GM21576 (cell line): ENCODE measurements at regions not wholly inside any gene's neighbourhood (a gene's known extent, or its start where the extent isn't known, plus 50 kb on each side); places are given as distances from the start of the nearest gene placed in this dataset.

Experiments used
- ATAC-seq: cut with Tn5 transposase; IDR thresholded peaks from one replicate; pipeline ENCODE4 v1.9.1; 2021; ENCODE audit warnings: mild to moderate bottlenecking, moderate library complexity; ENCODE audit not compliant: unreplicated experiment

GRCh38 chr13:62625214-62625881 is 1209.7 kb upstream of the PCDH20 start:
- no peak for ATAC-seq

- no peak for ATAC-seq
Measured at GRCh38 chr13:62613819-62614218, 1198.2 kb upstream of the PCDH20 start.

GRCh38 chr13:62611343-62611742 is 1195.7 kb upstream of the PCDH20 start:
- no peak for ATAC-seq

- no peak for ATAC-seq
Measured at GRCh38 chr13:62598708-62599107, 1183.1 kb upstream of the PCDH20 start.

GRCh38 chr13:62595976-62596375 is 1180.3 kb upstream of the PCDH20 start:
- ATAC-seq: no peak

GRCh38 chr13:62593804-62594203 is 1178.2 kb upstream of the PCDH20 start:
- no peak for ATAC-seq

GRCh38 chr13:62583466-62583865 is 1167.8 kb upstream of the PCDH20 start:
- ATAC-seq: no peak

GRCh38 chr13:62578402-62578801 is 1162.8 kb upstream of the PCDH20 start:
- ATAC-seq: no peak

GRCh38 chr13:62564770-62565169 is 1149.1 kb upstream of the PCDH20 start:
- ATAC-seq: no peak

- ATAC-seq: no peak
Measured at GRCh38 chr13:62563251-62563650, 1147.6 kb upstream of the PCDH20 start.

- ATAC-seq: no peak
Measured at GRCh38 chr13:62556978-62557377, 1141.3 kb upstream of the PCDH20 start.

- ATAC-seq: no peak
Measured at GRCh38 chr13:62551588-62551987, 1135.9 kb upstream of the PCDH20 start.

- no peak for ATAC-seq
Measured at GRCh38 chr13:62544928-62545327, 1129.3 kb upstream of the PCDH20 start.

GRCh38 chr13:62537593-62537992 is 1121.9 kb upstream of the PCDH20 start:
- no peak for ATAC-seq

- no peak for ATAC-seq
Measured at GRCh38 chr13:62525652-62526051, 1110.0 kb upstream of the PCDH20 start.

GRCh38 chr13:62524498-62524897 is 1108.8 kb upstream of the PCDH20 start:
- ATAC-seq: peak; percentile 41

- ATAC-seq: peak; percentile 84
Measured at GRCh38 chr13:62524061-62524460, 1108.4 kb upstream of the PCDH20 start.

- ATAC-seq: peak; percentile 93
Measured at GRCh38 chr13:62512194-62513141, 1096.8 kb upstream of the PCDH20 start.

GRCh38 chr13:62510906-62511655 is 1095.4 kb upstream of the PCDH20 start:
- no peak for ATAC-seq

GRCh38 chr13:62502588-62502987 is 1086.9 kb upstream of the PCDH20 start:
- ATAC-seq: no peak

- ATAC-seq: no peak
Measured at GRCh38 chr13:62489731-62490130, 1074.1 kb upstream of the PCDH20 start.
